ENCODE measurements at regions not wholly inside any gene's neighbourhood (a gene's known extent, or its start where the extent isn't known, plus 50 kb on each side); places are given as distances from the start of the nearest gene placed in this dataset.

DNA sequence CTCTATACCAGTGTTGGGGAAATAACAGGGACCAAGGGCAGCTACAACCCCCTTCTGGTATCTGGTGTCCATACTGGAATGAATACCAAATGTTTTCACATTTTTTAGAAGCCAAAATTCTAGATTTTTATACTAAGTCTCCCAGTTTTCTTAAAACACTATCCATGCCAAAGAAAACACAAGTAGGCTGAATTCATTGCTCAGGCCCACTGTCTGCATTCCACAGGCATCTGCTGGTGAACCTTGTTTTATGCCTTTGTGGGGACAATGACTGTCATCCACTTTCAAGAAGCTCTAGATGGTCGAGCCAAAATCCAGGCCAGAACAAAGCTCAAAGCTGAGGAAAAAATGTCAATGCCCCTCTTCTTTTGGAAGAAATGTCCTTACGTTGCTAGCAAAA is 213.4 kb upstream of the RASGEF1B start:
- H3K9ac ChIP-seq (ENCODE audit: insufficient read depth, low read length): no peak overlapping the region
- no peak overlapping the region for H2AFZ ChIP-seq (ENCODE audit: low read length)
- no peak overlapping the region for H3K4me2 ChIP-seq (ENCODE audit: extremely low read depth, insufficient read depth, low read length)
- no peaks in the 10 kb centered on the region for H3K27me3 ChIP-seq (ENCODE audit: control insufficient read depth, insufficient read depth, low read length)
- no peaks in the 10 kb centered on the region for H3K79me2 ChIP-seq (ENCODE audit: control insufficient read depth, insufficient read depth, low read length)
- no peaks in the 10 kb centered on the region for H3K9me3 ChIP-seq (ENCODE audit: control insufficient read depth, insufficient read depth, low read depth, low read length)
- H3K27ac ChIP-seq (ENCODE audit: insufficient read depth, low read length): no peak overlapping the region
- H3K4me3 ChIP-seq (replicated peaks in 1 of 4; ENCODE audit: control extremely low read depth in 1 of 4, insufficient read depth in 1 of 4, low read depth in 3 of 4, low read length in 4 of 4): no peak overlapping the region
- no peaks in the 10 kb centered on the region for H3K4me1 ChIP-seq (ENCODE audit: control insufficient read depth, extremely low read depth, insufficient read depth, low read length)
- H3K36me3 ChIP-seq (ENCODE audit: control insufficient read depth, insufficient read depth, low read length): no peaks in the 10 kb centered on the region
- H4K20me1 ChIP-seq (ENCODE audit: control insufficient read depth, extremely low read depth, insufficient read depth, low read length): no peaks in the 10 kb centered on the region
- TF ChIP-seq, protein P1, sequence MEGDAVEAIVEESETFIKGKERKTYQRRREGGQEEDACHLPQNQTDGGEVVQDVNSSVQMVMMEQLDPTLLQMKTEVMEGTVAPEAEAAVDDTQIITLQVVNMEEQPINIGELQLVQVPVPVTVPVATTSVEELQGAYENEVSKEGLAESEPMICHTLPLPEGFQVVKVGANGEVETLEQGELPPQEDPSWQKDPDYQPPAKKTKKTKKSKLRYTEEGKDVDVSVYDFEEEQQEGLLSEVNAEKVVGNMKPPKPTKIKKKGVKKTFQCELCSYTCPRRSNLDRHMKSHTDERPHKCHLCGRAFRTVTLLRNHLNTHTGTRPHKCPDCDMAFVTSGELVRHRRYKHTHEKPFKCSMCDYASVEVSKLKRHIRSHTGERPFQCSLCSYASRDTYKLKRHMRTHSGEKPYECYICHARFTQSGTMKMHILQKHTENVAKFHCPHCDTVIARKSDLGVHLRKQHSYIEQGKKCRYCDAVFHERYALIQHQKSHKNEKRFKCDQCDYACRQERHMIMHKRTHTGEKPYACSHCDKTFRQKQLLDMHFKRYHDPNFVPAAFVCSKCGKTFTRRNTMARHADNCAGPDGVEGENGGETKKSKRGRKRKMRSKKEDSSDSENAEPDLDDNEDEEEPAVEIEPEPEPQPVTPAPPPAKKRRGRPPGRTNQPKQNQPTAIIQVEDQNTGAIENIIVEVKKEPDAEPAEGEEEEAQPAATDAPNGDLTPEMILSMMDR (conservative IDR thresholded peaks at IDR 0.05 in 1 of 2, IDR thresholded peaks at IDR 0.05 in 1 of 2; ENCODE audit: low read depth in 1 of 2, low read length in 2 of 2): no peak
- no peak for TF ChIP-seq EZH2 (IDR thresholded peaks at IDR 0.05; ENCODE audit: low read length, missing control alignments)
- DNase-seq (ENCODE audit: low read depth in 2 of 2): peak in 1 of 2 donors; percentile 6

DNA sequence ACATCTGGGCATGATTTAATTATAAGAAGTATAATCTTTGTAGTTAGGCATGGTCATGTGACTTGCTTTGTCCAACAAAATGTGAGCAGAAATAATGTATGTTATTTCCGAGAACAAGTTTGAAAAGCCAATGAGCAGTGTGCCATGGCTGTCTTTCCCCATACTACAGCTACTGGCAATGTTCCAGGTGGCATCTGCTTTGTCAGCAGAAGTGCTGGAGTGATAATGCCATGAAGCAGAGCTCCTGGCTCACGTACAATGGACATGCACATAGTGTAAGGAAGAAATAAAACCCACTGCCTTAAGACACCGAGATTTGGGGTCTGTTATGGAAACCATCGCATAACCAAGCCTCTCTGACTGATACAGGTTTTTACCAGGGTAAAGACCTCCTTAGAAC is 212.6 kb upstream of the RASGEF1B start:
- no peak for DNase-seq (ENCODE audit: low read depth in 2 of 2)
- no peaks in the 10 kb centered on the region for H4K20me1 ChIP-seq (ENCODE audit: control insufficient read depth, extremely low read depth, insufficient read depth, low read length)
- H3K4me2 ChIP-seq (ENCODE audit: extremely low read depth, insufficient read depth, low read length): no peak overlapping the region
- no peak for TF ChIP-seq EZH2 (IDR thresholded peaks at IDR 0.05; ENCODE audit: low read length, missing control alignments)
- TF ChIP-seq, protein P1 (conservative IDR thresholded peaks at IDR 0.05 in 1 of 2, IDR thresholded peaks at IDR 0.05 in 1 of 2; ENCODE audit: low read depth in 1 of 2, low read length in 2 of 2): no peak
- no peak overlapping the region for H3K27ac ChIP-seq (ENCODE audit: insufficient read depth, low read length)
- no peak overlapping the region for H3K4me3 ChIP-seq (replicated peaks in 1 of 4; ENCODE audit: control extremely low read depth in 1 of 4, insufficient read depth in 1 of 4, low read depth in 3 of 4, low read length in 4 of 4)
- H2AFZ ChIP-seq (ENCODE audit: low read length): no peak overlapping the region
- H3K79me2 ChIP-seq (ENCODE audit: control insufficient read depth, insufficient read depth, low read length): no peaks in the 10 kb centered on the region
- no peak overlapping the region for H3K9ac ChIP-seq (ENCODE audit: insufficient read depth, low read length)
- H3K36me3 ChIP-seq (ENCODE audit: control insufficient read depth, insufficient read depth, low read length): no peaks in the 10 kb centered on the region
- no peaks in the 10 kb centered on the region for H3K9me3 ChIP-seq (ENCODE audit: control insufficient read depth, insufficient read depth, low read depth, low read length)
- no peaks in the 10 kb centered on the region for H3K4me1 ChIP-seq (ENCODE audit: control insufficient read depth, extremely low read depth, insufficient read depth, low read length)
- no peaks in the 10 kb centered on the region for H3K27me3 ChIP-seq (ENCODE audit: control insufficient read depth, insufficient read depth, low read length)

DNA sequence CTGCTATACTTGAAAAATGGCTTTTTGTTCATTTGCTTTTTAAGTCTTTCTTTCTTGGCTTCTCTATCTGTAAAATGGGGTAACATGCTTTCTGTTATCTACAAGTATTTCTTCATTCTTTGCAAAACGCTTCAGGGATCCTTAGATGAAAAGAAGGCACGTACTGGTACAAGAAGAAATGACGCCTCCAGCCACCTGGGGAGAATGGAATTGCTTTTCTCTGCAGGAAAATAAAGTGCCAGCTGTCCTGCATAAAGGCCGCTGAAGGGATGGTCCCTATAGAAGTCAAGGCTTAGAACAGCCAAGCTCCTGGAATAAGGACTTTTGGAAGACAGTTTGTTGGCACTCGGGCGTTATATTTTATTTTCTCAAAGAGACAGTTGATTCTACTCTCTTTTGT is 210.8 kb upstream of the RASGEF1B start:
- Histone ChIP-seq H3K4me2 (ENCODE audit: extremely low read depth, insufficient read depth, low read length) (no peak overlapping the region), H3K79me2 (ENCODE audit: control insufficient read depth, insufficient read depth, low read length) (no peaks in the 10 kb centered on the region), H3K4me3 (replicated peaks in 1 of 4; ENCODE audit: control extremely low read depth in 1 of 4, insufficient read depth in 1 of 4, low read depth in 3 of 4, low read length in 4 of 4) (no peak overlapping the region), H4K20me1 (ENCODE audit: control insufficient read depth, extremely low read depth, insufficient read depth, low read length) (no peaks in the 10 kb centered on the region), H3K9me3 (ENCODE audit: control insufficient read depth, insufficient read depth, low read depth, low read length) (no peaks in the 10 kb centered on the region), H2AFZ (ENCODE audit: low read length) (no peak overlapping the region), H3K9ac (ENCODE audit: insufficient read depth, low read length) (no peak overlapping the region), H3K27me3 (ENCODE audit: control insufficient read depth, insufficient read depth, low read length) (no peaks in the 10 kb centered on the region), H3K36me3 (ENCODE audit: control insufficient read depth, insufficient read depth, low read length) (no peaks in the 10 kb centered on the region), H3K27ac (ENCODE audit: insufficient read depth, low read length) (no peak overlapping the region), H3K4me1 (ENCODE audit: control insufficient read depth, extremely low read depth, insufficient read depth, low read length) (no peaks in the 10 kb centered on the region)
- TF ChIP-seq, protein P1 (conservative IDR thresholded peaks at IDR 0.05 in 1 of 2, IDR thresholded peaks at IDR 0.05 in 1 of 2; ENCODE audit: low read depth in 1 of 2, low read length in 2 of 2): no peak
- no peak for TF ChIP-seq EZH2 (IDR thresholded peaks at IDR 0.05; ENCODE audit: low read length, missing control alignments)
- DNase-seq (ENCODE audit: low read depth in 2 of 2): no peak
